ENCODE measurements at regions not wholly inside any gene's neighbourhood (a gene's known extent, or its start where the extent isn't known, plus 50 kb on each side); places are given as distances from the start of the nearest gene placed in this dataset.

DNA sequence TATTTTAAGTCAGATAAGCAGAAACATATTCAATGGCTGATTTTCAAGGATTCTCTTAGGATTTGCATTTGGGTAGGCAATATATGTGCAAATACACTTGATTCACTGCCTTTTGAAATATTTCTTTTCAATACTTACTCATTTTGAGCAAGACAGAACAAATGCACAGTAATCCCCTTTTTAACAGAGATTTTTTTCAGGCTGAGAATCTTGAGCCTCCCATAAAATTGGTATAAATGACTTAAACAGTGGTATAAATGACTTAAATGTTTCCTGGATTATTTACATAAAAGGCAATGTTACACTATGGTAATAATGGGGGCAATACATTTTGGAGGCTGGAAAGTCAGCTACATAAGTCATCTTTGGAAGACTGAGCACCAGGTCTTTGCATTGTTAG, 389.0 kb downstream of the OLFM4 start:
- TF ChIP-seq, protein P1, sequence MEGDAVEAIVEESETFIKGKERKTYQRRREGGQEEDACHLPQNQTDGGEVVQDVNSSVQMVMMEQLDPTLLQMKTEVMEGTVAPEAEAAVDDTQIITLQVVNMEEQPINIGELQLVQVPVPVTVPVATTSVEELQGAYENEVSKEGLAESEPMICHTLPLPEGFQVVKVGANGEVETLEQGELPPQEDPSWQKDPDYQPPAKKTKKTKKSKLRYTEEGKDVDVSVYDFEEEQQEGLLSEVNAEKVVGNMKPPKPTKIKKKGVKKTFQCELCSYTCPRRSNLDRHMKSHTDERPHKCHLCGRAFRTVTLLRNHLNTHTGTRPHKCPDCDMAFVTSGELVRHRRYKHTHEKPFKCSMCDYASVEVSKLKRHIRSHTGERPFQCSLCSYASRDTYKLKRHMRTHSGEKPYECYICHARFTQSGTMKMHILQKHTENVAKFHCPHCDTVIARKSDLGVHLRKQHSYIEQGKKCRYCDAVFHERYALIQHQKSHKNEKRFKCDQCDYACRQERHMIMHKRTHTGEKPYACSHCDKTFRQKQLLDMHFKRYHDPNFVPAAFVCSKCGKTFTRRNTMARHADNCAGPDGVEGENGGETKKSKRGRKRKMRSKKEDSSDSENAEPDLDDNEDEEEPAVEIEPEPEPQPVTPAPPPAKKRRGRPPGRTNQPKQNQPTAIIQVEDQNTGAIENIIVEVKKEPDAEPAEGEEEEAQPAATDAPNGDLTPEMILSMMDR (IDR thresholded peaks at IDR 0.05), result no peak
- TF ChIP-seq POLR2A (IDR thresholded peaks at IDR 0.05), result no peak

All from uterus (tissue), 2 donors.